ENCODE measurements at regions not wholly inside any gene's neighbourhood (a gene's known extent, or its start where the extent isn't known, plus 50 kb on each side); places are given as distances from the start of the nearest gene placed in this dataset.

- no peak for DNase-seq (ENCODE audit: low read depth)
These were observed 77.6 kb upstream of the ZNF516 start for GRCh38 chr18:76572518-76573247.

GRCh38 chr18:76571689-76572088, 76.6 kb upstream of the ZNF516 start:
- DNase-seq (ENCODE audit: low read depth) = no peak

- no peak for DNase-seq (ENCODE audit: low read depth)
These were observed 75.8 kb upstream of the ZNF516 start for GRCh38 chr18:76570856-76571255.

- no peak for DNase-seq (ENCODE audit: low read depth)
These were observed 74.8 kb upstream of the ZNF516 start for GRCh38 chr18:76569644-76570419.

GRCh38 chr18:76568731-76569130, 73.7 kb upstream of the ZNF516 start:
- no peak for DNase-seq (ENCODE audit: low read depth)

GRCh38 chr18:76567835-76568445, 72.9 kb upstream of the ZNF516 start:
- no peak for DNase-seq (ENCODE audit: low read depth)

- DNase-seq (ENCODE audit: low read depth) = no peak
These were observed 71.9 kb upstream of the ZNF516 start for GRCh38 chr18:76566987-76567386.

- peak; percentile 98 for DNase-seq (ENCODE audit: low read depth)
These were observed 70.5 kb upstream of the ZNF516 start for GRCh38 chr18:76565238-76566173.

GRCh38 chr18:76564655-76565237, 69.7 kb upstream of the ZNF516 start:
- DNase-seq (ENCODE audit: low read depth) = no peak

- DNase-seq (ENCODE audit: low read depth) = peak; percentile 49
These were observed 69.1 kb upstream of the ZNF516 start for GRCh38 chr18:76564117-76564516.

GRCh38 chr18:76562286-76563122, 67.5 kb upstream of the ZNF516 start:
- no peak for DNase-seq (ENCODE audit: low read depth)

GRCh38 chr18:76558881-76559667, 64.0 kb upstream of the ZNF516 start:
- peak; percentile 30 for DNase-seq (ENCODE audit: low read depth)

- DNase-seq (ENCODE audit: low read depth) = peak; percentile 30
These were observed 62.1 kb upstream of the ZNF516 start for GRCh38 chr18:76557026-76557575.

GRCh38 chr18:76554547-76555222, 59.6 kb upstream of the ZNF516 start:
- DNase-seq (ENCODE audit: low read depth) = no peak

GRCh38 chr18:76553715-76554546, 58.9 kb upstream of the ZNF516 start:
- peak; percentile 67 for DNase-seq (ENCODE audit: low read depth)

- no peak for DNase-seq (ENCODE audit: low read depth)
These were observed 53.5 kb upstream of the ZNF516 start for GRCh38 chr18:76548541-76548940.

- no peak for DNase-seq (ENCODE audit: low read depth)
These were observed 52.3 kb upstream of the ZNF516 start for GRCh38 chr18:76547296-76547695.

- no peak for DNase-seq (ENCODE audit: low read depth)
These were observed 51.4 kb upstream of the ZNF516 start for GRCh38 chr18:76546436-76546835.
